T-helper 2 cell treated with Interferon-gamma antibody and Interleukin-4, amounts not matched to agents 5 μg/mL and 100 μg/mL, for 36 hours (primary cell): ENCODE measurements at regions not wholly inside any gene's neighbourhood (a gene's known extent, or its start where the extent isn't known, plus 50 kb on each side); places are given as distances from the start of the nearest gene placed in this dataset.
"Not testable (repeated sequence)": the region's sequence is repeated elsewhere in the genome, so short reads cannot be mapped to it uniquely, and the experiment has no call there.

ENCODE experiments used
- DNase-seq: peaks from one replicate; pipeline ENCODE4 v3.0.0; 2021; ENCODE audit warnings: low spot score
- H3K27ac Mint-ChIP-seq: one replicate; pipeline ENCODE4 v1.8.0; 2021; ENCODE audit warnings: mild to moderate bottlenecking, mixed read lengths
- H3K27me3 Mint-ChIP-seq: one replicate; pipeline ENCODE4 v1.8.0; 2021; ENCODE audit warnings: low read depth, mixed read lengths
- H3K36me3 Mint-ChIP-seq: one replicate; pipeline ENCODE4 v1.8.0; 2021; ENCODE audit warnings: low read depth, mixed read lengths
- H3K4me1 Mint-ChIP-seq: one replicate; pipeline ENCODE4 v1.8.0; 2021; ENCODE audit warnings: low read depth, mixed read lengths
- H3K4me3 Mint-ChIP-seq: one replicate; pipeline ENCODE4 v1.8.0; 2022; ENCODE audit warnings: mild to moderate bottlenecking, moderate library complexity, mixed read lengths
- H3K9me3 Mint-ChIP-seq: one replicate; pipeline ENCODE4 v1.8.0; 2021; ENCODE audit warnings: mixed read lengths

- Mint-ChIP-seq H3K27ac (no peak overlapping the region), H3K4me1 (no peaks in the 10 kb centered on the region), H3K9me3 (no peaks in the 10 kb centered on the region)
Measured at GRCh38 chr10:33712825-33713224, 378.4 kb upstream of the NRP1 start.

GRCh38 chr10:33710006-33710405 is 375.5 kb upstream of the NRP1 start:
- Mint-ChIP-seq H3K9me3 (no peaks in the 10 kb centered on the region), H3K4me1 (no peaks in the 10 kb centered on the region), H3K27me3 (no peaks in the 10 kb centered on the region), H3K36me3 (no peaks in the 10 kb centered on the region), H3K27ac (no peak overlapping the region), H3K4me3 (no peak overlapping the region)
- DNase-seq, result no peak

More at GRCh38 chr10:33712825-33713224, 378.4 kb upstream of the NRP1 start:
- no peaks in the 10 kb centered on the region for H3K27me3 Mint-ChIP-seq
- no peak overlapping the region for H3K4me3 Mint-ChIP-seq
- DNase-seq, result no peak
- no peaks in the 10 kb centered on the region for H3K36me3 Mint-ChIP-seq

- Mint-ChIP-seq H3K36me3 (no peaks in the 10 kb centered on the region), H3K9me3 (no peaks in the 10 kb centered on the region), H3K27me3 (no peaks in the 10 kb centered on the region), H3K4me3 (no peak overlapping the region), H3K27ac (no peak overlapping the region), H3K4me1 (no peaks in the 10 kb centered on the region)
- no peak for DNase-seq
Measured at GRCh38 chr10:33709008-33709753, 374.7 kb upstream of the NRP1 start.

- H3K4me1 Mint-ChIP-seq, result no peaks in the 10 kb centered on the region
- H3K4me3 Mint-ChIP-seq, result no peak overlapping the region
- H3K9me3 Mint-ChIP-seq, result no peaks in the 10 kb centered on the region
- H3K27ac Mint-ChIP-seq, result no peak overlapping the region
- H3K36me3 Mint-ChIP-seq, result no peaks in the 10 kb centered on the region
- DNase-seq, result no peak
- H3K27me3 Mint-ChIP-seq, result no peaks in the 10 kb centered on the region
Measured at GRCh38 chr10:33708561-33708960, 374.1 kb upstream of the NRP1 start.

- no peak overlapping the region for H3K4me3 Mint-ChIP-seq
- no peaks in the 10 kb centered on the region for H3K36me3 Mint-ChIP-seq
- H3K9me3 Mint-ChIP-seq, result no peaks in the 10 kb centered on the region
- H3K27ac Mint-ChIP-seq, result no peak overlapping the region
- no peak for DNase-seq
- H3K4me1 Mint-ChIP-seq, result no peaks in the 10 kb centered on the region
- no peaks in the 10 kb centered on the region for H3K27me3 Mint-ChIP-seq
Measured at GRCh38 chr10:33706746-33707145, 372.3 kb upstream of the NRP1 start.

- H3K27ac Mint-ChIP-seq, result no peak overlapping the region
- H3K4me1 Mint-ChIP-seq, result no peaks in the 10 kb centered on the region
- H3K36me3 Mint-ChIP-seq, result no peaks in the 10 kb centered on the region
- H3K4me3 Mint-ChIP-seq, result no peak overlapping the region
- no peaks in the 10 kb centered on the region for H3K9me3 Mint-ChIP-seq
- no peak for DNase-seq
- H3K27me3 Mint-ChIP-seq, result no peaks in the 10 kb centered on the region
Measured at GRCh38 chr10:33706191-33706590, 371.7 kb upstream of the NRP1 start.

- no peaks in the 10 kb centered on the region for H3K27me3 Mint-ChIP-seq
- H3K4me3 Mint-ChIP-seq, result no peak overlapping the region
- no peaks in the 10 kb centered on the region for H3K9me3 Mint-ChIP-seq
- no peak for DNase-seq
- no peaks in the 10 kb centered on the region for H3K36me3 Mint-ChIP-seq
- H3K27ac Mint-ChIP-seq, result no peak overlapping the region
- no peaks in the 10 kb centered on the region for H3K4me1 Mint-ChIP-seq
Measured at GRCh38 chr10:33704214-33704830, 369.9 kb upstream of the NRP1 start.

GRCh38 chr10:33703501-33704213 is 369.2 kb upstream of the NRP1 start:
- no peaks in the 10 kb centered on the region for H3K9me3 Mint-ChIP-seq
- no peak overlapping the region for H3K27ac Mint-ChIP-seq
- H3K36me3 Mint-ChIP-seq, result no peaks in the 10 kb centered on the region
- no peaks in the 10 kb centered on the region for H3K27me3 Mint-ChIP-seq
- DNase-seq, result no peak
- no peak overlapping the region for H3K4me3 Mint-ChIP-seq
- no peaks in the 10 kb centered on the region for H3K4me1 Mint-ChIP-seq

GRCh38 chr10:33698033-33698432 is 363.6 kb upstream of the NRP1 start:
- no peak for DNase-seq
- H3K36me3 Mint-ChIP-seq, result no peaks in the 10 kb centered on the region
- no peak overlapping the region for H3K27ac Mint-ChIP-seq
- H3K27me3 Mint-ChIP-seq, result no peaks in the 10 kb centered on the region
- H3K4me1 Mint-ChIP-seq, result no peaks in the 10 kb centered on the region
- peaks cover 7% of the 10 kb centered on the region for H3K9me3 Mint-ChIP-seq
- H3K4me3 Mint-ChIP-seq, result no peak overlapping the region

GRCh38 chr10:33697016-33697415 is 362.5 kb upstream of the NRP1 start:
- Mint-ChIP-seq H3K27me3 (no peaks in the 10 kb centered on the region), H3K36me3 (no peaks in the 10 kb centered on the region), H3K9me3 (peaks cover 10% of the 10 kb centered on the region)

GRCh38 chr10:33695536-33695935 is 361.1 kb upstream of the NRP1 start:
- no peak for DNase-seq

More at GRCh38 chr10:33697016-33697415, 362.5 kb upstream of the NRP1 start:
- DNase-seq, result no peak
- no peak overlapping the region for H3K27ac Mint-ChIP-seq
- H3K4me1 Mint-ChIP-seq, result no peaks in the 10 kb centered on the region
- no peak overlapping the region for H3K4me3 Mint-ChIP-seq

GRCh38 chr10:33690536-33690935 is 356.1 kb upstream of the NRP1 start:
- H3K27me3 Mint-ChIP-seq, H3K4me3 Mint-ChIP-seq, H3K4me1 Mint-ChIP-seq, DNase-seq, H3K27ac Mint-ChIP-seq, H3K36me3 Mint-ChIP-seq: not testable (repeated sequence)
- peaks cover 19% of the 10 kb centered on the region for H3K9me3 Mint-ChIP-seq

More at GRCh38 chr10:33695536-33695935, 361.1 kb upstream of the NRP1 start:
- Mint-ChIP-seq H3K4me3 (no peak overlapping the region), H3K36me3 (no peaks in the 10 kb centered on the region), H3K27ac (no peak overlapping the region), H3K4me1 (no peaks in the 10 kb centered on the region), H3K9me3 (peaks cover 14% of the 10 kb centered on the region), H3K27me3 (no peaks in the 10 kb centered on the region)

GRCh38 chr10:33688506-33688905 is 354.0 kb upstream of the NRP1 start:
- Mint-ChIP-seq H3K9me3 (peaks cover 15% of the 10 kb centered on the region), H3K4me3 (no peak overlapping the region), H3K4me1 (no peaks in the 10 kb centered on the region), H3K36me3 (no peaks in the 10 kb centered on the region), H3K27me3 (no peaks in the 10 kb centered on the region), H3K27ac (no peak overlapping the region)
- DNase-seq, result no peak

GRCh38 chr10:33684211-33684611 is 349.7 kb upstream of the NRP1 start:
- no peaks in the 10 kb centered on the region for H3K27me3 Mint-ChIP-seq
- no peaks in the 10 kb centered on the region for H3K36me3 Mint-ChIP-seq
- H3K4me1 Mint-ChIP-seq, result no peaks in the 10 kb centered on the region
- no peak for DNase-seq
- peaks cover 5% of the 10 kb centered on the region for H3K9me3 Mint-ChIP-seq
- no peak overlapping the region for H3K4me3 Mint-ChIP-seq
- no peak overlapping the region for H3K27ac Mint-ChIP-seq
